ENCODE measurements at regions not wholly inside any gene's neighbourhood (a gene's known extent, or its start where the extent isn't known, plus 50 kb on each side); places are given as distances from the start of the nearest gene placed in this dataset.

DNA sequence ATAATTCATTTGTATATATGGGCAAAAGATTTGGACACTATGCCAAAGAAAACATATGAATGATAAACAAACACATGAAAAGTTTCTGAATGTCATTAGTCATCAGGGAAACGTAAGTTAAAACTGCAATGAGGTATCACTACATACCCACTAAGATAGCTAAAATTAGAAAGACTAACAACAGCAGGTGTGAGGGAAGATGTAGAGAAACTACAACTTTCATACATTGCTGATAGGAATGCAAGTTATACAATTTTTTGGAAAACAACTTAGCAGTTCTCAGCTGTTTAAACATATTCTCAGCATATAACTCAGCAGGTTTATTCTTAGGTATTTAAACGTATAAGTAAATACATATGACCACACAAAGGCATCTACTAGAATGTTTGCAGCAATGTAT is 563.5 kb upstream of the KLHL29 start (continued):
- TF ChIP-seq, protein P1, sequence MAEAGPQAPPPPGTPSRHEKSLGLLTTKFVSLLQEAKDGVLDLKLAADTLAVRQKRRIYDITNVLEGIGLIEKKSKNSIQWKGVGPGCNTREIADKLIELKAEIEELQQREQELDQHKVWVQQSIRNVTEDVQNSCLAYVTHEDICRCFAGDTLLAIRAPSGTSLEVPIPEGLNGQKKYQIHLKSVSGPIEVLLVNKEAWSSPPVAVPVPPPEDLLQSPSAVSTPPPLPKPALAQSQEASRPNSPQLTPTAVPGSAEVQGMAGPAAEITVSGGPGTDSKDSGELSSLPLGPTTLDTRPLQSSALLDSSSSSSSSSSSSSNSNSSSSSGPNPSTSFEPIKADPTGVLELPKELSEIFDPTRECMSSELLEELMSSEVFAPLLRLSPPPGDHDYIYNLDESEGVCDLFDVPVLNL (CRISPR knock-in tag; IDR thresholded peaks at IDR 0.05; ENCODE audit: borderline replicate concordance, low read depth): no peak
- TF ChIP-seq TEAD1 (CRISPR knock-in tag; IDR thresholded peaks at IDR 0.05): no peak
- TF ChIP-seq GABPB1 (CRISPR knock-in tag; IDR thresholded peaks at IDR 0.05): no peak
- TF ChIP-seq ZNF423 (CRISPR knock-in tag; IDR thresholded peaks at IDR 0.05): no peak
- TF ChIP-seq, protein P2, sequence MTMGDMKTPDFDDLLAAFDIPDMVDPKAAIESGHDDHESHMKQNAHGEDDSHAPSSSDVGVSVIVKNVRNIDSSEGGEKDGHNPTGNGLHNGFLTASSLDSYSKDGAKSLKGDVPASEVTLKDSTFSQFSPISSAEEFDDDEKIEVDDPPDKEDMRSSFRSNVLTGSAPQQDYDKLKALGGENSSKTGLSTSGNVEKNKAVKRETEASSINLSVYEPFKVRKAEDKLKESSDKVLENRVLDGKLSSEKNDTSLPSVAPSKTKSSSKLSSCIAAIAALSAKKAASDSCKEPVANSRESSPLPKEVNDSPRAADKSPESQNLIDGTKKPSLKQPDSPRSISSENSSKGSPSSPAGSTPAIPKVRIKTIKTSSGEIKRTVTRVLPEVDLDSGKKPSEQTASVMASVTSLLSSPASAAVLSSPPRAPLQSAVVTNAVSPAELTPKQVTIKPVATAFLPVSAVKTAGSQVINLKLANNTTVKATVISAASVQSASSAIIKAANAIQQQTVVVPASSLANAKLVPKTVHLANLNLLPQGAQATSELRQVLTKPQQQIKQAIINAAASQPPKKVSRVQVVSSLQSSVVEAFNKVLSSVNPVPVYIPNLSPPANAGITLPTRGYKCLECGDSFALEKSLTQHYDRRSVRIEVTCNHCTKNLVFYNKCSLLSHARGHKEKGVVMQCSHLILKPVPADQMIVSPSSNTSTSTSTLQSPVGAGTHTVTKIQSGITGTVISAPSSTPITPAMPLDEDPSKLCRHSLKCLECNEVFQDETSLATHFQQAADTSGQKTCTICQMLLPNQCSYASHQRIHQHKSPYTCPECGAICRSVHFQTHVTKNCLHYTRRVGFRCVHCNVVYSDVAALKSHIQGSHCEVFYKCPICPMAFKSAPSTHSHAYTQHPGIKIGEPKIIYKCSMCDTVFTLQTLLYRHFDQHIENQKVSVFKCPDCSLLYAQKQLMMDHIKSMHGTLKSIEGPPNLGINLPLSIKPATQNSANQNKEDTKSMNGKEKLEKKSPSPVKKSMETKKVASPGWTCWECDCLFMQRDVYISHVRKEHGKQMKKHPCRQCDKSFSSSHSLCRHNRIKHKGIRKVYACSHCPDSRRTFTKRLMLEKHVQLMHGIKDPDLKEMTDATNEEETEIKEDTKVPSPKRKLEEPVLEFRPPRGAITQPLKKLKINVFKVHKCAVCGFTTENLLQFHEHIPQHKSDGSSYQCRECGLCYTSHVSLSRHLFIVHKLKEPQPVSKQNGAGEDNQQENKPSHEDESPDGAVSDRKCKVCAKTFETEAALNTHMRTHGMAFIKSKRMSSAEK (CRISPR knock-in tag; IDR thresholded peaks at IDR 0.05; ENCODE audit: borderline replicate concordance): no peak
- TF ChIP-seq ZNF671 (CRISPR knock-in tag; IDR thresholded peaks at IDR 0.05): no peak
- TF ChIP-seq, protein P3, sequence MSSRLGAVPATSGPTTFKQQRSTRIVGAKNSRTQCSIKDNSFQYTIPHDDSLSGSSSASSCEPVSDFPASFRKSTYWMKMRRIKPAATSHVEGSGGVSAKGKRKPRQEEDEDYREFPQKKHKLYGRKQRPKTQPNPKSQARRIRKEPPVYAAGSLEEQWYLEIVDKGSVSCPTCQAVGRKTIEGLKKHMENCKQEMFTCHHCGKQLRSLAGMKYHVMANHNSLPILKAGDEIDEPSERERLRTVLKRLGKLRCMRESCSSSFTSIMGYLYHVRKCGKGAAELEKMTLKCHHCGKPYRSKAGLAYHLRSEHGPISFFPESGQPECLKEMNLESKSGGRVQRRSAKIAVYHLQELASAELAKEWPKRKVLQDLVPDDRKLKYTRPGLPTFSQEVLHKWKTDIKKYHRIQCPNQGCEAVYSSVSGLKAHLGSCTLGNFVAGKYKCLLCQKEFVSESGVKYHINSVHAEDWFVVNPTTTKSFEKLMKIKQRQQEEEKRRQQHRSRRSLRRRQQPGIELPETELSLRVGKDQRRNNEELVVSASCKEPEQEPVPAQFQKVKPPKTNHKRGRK (CRISPR knock-in tag; IDR thresholded peaks at IDR 0.05; ENCODE audit: borderline replicate concordance): no peak
- no peak for TF ChIP-seq ZNF416 (CRISPR knock-in tag; IDR thresholded peaks at IDR 0.05)
- TF ChIP-seq, protein P4, sequence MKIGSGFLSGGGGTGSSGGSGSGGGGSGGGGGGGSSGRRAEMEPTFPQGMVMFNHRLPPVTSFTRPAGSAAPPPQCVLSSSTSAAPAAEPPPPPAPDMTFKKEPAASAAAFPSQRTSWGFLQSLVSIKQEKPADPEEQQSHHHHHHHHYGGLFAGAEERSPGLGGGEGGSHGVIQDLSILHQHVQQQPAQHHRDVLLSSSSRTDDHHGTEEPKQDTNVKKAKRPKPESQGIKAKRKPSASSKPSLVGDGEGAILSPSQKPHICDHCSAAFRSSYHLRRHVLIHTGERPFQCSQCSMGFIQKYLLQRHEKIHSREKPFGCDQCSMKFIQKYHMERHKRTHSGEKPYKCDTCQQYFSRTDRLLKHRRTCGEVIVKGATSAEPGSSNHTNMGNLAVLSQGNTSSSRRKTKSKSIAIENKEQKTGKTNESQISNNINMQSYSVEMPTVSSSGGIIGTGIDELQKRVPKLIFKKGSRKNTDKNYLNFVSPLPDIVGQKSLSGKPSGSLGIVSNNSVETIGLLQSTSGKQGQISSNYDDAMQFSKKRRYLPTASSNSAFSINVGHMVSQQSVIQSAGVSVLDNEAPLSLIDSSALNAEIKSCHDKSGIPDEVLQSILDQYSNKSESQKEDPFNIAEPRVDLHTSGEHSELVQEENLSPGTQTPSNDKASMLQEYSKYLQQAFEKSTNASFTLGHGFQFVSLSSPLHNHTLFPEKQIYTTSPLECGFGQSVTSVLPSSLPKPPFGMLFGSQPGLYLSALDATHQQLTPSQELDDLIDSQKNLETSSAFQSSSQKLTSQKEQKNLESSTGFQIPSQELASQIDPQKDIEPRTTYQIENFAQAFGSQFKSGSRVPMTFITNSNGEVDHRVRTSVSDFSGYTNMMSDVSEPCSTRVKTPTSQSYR (CRISPR knock-in tag; IDR thresholded peaks at IDR 0.05): no peak
- no peak for TF ChIP-seq MYBL2 (CRISPR knock-in tag; IDR thresholded peaks at IDR 0.05)

- Mint-ChIP-seq H3K36me3 (no peaks in the 10 kb centered on the region), H3K4me1 (no peaks in the 10 kb centered on the region), H3K27me3 (ENCODE audit: low read depth) (no peaks in the 10 kb centered on the region), H3K9me3 (peaks cover 9% of the 10 kb centered on the region; the same call in 1 of the 2 replicates), H3K4me3 (no peak overlapping the region), H3K27ac (no peak overlapping the region)
- ChIA-PET POLR2A (no interaction called here), CTCF (no interaction called here)
- no peak for DNase-seq (ENCODE audit: low spot score)
- no peak for ATAC-seq
- TF ChIP-seq, protein P5, sequence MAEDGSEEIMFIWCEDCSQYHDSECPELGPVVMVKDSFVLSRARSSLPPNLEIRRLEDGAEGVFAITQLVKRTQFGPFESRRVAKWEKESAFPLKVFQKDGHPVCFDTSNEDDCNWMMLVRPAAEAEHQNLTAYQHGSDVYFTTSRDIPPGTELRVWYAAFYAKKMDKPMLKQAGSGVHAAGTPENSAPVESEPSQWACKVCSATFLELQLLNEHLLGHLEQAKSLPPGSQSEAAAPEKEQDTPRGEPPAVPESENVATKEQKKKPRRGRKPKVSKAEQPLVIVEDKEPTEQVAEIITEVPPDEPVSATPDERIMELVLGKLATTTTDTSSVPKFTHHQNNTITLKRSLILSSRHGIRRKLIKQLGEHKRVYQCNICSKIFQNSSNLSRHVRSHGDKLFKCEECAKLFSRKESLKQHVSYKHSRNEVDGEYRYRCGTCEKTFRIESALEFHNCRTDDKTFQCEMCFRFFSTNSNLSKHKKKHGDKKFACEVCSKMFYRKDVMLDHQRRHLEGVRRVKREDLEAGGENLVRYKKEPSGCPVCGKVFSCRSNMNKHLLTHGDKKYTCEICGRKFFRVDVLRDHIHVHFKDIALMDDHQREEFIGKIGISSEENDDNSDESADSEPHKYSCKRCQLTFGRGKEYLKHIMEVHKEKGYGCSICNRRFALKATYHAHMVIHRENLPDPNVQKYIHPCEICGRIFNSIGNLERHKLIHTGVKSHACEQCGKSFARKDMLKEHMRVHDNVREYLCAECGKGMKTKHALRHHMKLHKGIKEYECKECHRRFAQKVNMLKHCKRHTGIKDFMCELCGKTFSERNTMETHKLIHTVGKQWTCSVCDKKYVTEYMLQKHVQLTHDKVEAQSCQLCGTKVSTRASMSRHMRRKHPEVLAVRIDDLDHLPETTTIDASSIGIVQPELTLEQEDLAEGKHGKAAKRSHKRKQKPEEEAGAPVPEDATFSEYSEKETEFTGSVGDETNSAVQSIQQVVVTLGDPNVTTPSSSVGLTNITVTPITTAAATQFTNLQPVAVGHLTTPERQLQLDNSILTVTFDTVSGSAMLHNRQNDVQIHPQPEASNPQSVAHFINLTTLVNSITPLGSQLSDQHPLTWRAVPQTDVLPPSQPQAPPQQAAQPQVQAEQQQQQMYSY (CRISPR knock-in tag; IDR thresholded peaks at IDR 0.05): no peak
- TF ChIP-seq, protein P4 (CRISPR knock-in tag; IDR thresholded peaks at IDR 0.05): no peak
- TF ChIP-seq HMGXB4 (CRISPR knock-in tag; IDR thresholded peaks at IDR 0.05) (no peak), USF1 (CRISPR knock-in tag; IDR thresholded peaks at IDR 0.05) (no peak), ZNF263 (CRISPR knock-in tag; IDR thresholded peaks at IDR 0.05; ENCODE audit: low read depth) (no peak), MAX (CRISPR knock-in tag; IDR thresholded peaks at IDR 0.05) (no peak)
Measured at GRCh38 chr2:22822835-22823234, 562.1 kb upstream of the KLHL29 start.

Measured in WTC11 (cell line).